ENCODE measurements at regions not wholly inside any gene's neighbourhood (a gene's known extent, or its start where the extent isn't known, plus 50 kb on each side); places are given as distances from the start of the nearest gene placed in this dataset.

DNA sequence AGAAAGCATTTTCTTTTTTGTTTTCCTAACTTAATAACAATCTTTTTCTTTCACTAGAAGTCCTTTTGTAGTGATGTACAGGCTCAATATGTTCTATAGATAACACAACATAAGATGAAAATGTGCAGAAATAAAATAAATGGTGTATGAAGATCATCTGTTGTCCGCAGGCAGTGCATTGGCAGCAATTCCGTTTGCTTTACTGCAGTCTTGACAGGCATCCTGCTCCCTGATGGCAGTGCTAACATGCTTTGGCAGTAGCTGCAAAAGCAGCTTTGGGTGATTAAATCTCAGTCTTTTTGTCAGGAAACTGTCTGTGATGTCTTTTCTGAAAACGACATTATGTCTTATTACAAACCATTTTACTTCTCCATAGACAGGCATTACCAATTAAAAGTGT lies 131.4 kb downstream of the TRAM1L1 start:
- Histone ChIP-seq H3K18ac (ENCODE audit: low read depth, low read length) (no peak overlapping the region), H3K9me1 (ENCODE audit: insufficient read depth, low read length) (no peaks in the 10 kb centered on the region)
- CTCF ChIA-PET, result no interaction called here

More for the DNA sequence above, 131.4 kb downstream of the TRAM1L1 start:
- dilution Hi-C loops (cut with HindIII; ENCODE audit: low sequenced_read_pairs, unreplicated experiment), result no loop called here
- Histone ChIP-seq H3K4me3 (ENCODE audit: insufficient read depth, low read depth, low read length) (no peak overlapping the region), H4K91ac (ENCODE audit: insufficient read depth, low read depth, low read length) (no peak overlapping the region), H3K36me3 (ENCODE audit: control insufficient read depth, insufficient read depth, low read length) (no peaks in the 10 kb centered on the region), H2BK120ac (ENCODE audit: low read depth, low read length) (no peak overlapping the region), H2BK20ac (ENCODE audit: low read depth, low read length) (no peak overlapping the region), H4K20me1 (ENCODE audit: insufficient read depth, low read length) (no peaks in the 10 kb centered on the region), H3K4ac (ENCODE audit: low read depth, low read length) (no peak overlapping the region), H3K9ac (ENCODE audit: low read depth, low read length) (no peak overlapping the region), H2BK15ac (ENCODE audit: low read depth, low read length) (no peak overlapping the region), H3K23ac (ENCODE audit: low read depth, low read length) (no peak overlapping the region), H3K14ac (replicated peaks; ENCODE audit: low read depth, low read length) (no peak overlapping the region), H3K56ac (ENCODE audit: extremely low read depth, insufficient read depth, low read length) (no peak overlapping the region), H3K9me3 (ENCODE audit: control insufficient read depth, insufficient read depth, low read length) (no peaks in the 10 kb centered on the region), H2AFZ (replicated peaks; ENCODE audit: low read length, poor library complexity) (no peak overlapping the region), H3K4me2 (ENCODE audit: low read depth, low read length) (no peak overlapping the region), H3K27me3 (ENCODE audit: control insufficient read depth, insufficient read depth, low read length) (no peaks in the 10 kb centered on the region), H4K5ac (ENCODE audit: low read depth, low read length) (no peak overlapping the region), H3K4me1 (ENCODE audit: control insufficient read depth, insufficient read depth, low read length) (no peaks in the 10 kb centered on the region), H3K79me1 (ENCODE audit: low read depth in 1 of 2, low read length in 2 of 2) (no peaks in the 10 kb centered on the region), H2AK9ac (replicated peaks; ENCODE audit: low read depth, low read length, poor library complexity) (no peak overlapping the region), H4K8ac (ENCODE audit: low read depth in 2 of 2, low read length in 2 of 2) (no peak overlapping the region), H2BK5ac (ENCODE audit: low read depth, low read length, poor library complexity, severe bottlenecking) (no peak overlapping the region), H3K27ac (ENCODE audit: insufficient read depth, low read length) (no peak overlapping the region), H2AK5ac (ENCODE audit: low read depth, low read length) (no peak overlapping the region)
- TF ChIP-seq, protein P1, sequence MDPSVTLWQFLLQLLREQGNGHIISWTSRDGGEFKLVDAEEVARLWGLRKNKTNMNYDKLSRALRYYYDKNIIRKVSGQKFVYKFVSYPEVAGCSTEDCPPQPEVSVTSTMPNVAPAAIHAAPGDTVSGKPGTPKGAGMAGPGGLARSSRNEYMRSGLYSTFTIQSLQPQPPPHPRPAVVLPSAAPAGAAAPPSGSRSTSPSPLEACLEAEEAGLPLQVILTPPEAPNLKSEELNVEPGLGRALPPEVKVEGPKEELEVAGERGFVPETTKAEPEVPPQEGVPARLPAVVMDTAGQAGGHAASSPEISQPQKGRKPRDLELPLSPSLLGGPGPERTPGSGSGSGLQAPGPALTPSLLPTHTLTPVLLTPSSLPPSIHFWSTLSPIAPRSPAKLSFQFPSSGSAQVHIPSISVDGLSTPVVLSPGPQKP (IDR thresholded peaks at IDR 0.05; ENCODE audit: borderline replicate concordance, low read depth, low read length), result no peak
- no peak for TF ChIP-seq RFX5 (IDR thresholded peaks at IDR 0.05; ENCODE audit: low read depth, low read length)
- TF ChIP-seq MAFK (IDR thresholded peaks at IDR 0.05; ENCODE audit: low read depth, low read length), result no peak
- no peak for TF ChIP-seq SMC3 (IDR thresholded peaks at IDR 0.05; ENCODE audit: low read depth, low read length)
- no peak for TF ChIP-seq POLR2A (IDR thresholded peaks at IDR 0.05; ENCODE audit: low read depth, low read length)
- no peak for TF ChIP-seq NFE2L2 (IDR thresholded peaks at IDR 0.05; ENCODE audit: low read depth, low read length)
- TF ChIP-seq RAD21 (IDR thresholded peaks at IDR 0.05; ENCODE audit: low read length), result no peak
- TF ChIP-seq MAZ (IDR thresholded peaks at IDR 0.05; ENCODE audit: borderline replicate concordance, low read depth, low read length), result no peak
- TF ChIP-seq FOS (IDR thresholded peaks at IDR 0.05; ENCODE audit: low read depth, low read length), result no peak
- TF ChIP-seq, protein P2, sequence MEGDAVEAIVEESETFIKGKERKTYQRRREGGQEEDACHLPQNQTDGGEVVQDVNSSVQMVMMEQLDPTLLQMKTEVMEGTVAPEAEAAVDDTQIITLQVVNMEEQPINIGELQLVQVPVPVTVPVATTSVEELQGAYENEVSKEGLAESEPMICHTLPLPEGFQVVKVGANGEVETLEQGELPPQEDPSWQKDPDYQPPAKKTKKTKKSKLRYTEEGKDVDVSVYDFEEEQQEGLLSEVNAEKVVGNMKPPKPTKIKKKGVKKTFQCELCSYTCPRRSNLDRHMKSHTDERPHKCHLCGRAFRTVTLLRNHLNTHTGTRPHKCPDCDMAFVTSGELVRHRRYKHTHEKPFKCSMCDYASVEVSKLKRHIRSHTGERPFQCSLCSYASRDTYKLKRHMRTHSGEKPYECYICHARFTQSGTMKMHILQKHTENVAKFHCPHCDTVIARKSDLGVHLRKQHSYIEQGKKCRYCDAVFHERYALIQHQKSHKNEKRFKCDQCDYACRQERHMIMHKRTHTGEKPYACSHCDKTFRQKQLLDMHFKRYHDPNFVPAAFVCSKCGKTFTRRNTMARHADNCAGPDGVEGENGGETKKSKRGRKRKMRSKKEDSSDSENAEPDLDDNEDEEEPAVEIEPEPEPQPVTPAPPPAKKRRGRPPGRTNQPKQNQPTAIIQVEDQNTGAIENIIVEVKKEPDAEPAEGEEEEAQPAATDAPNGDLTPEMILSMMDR (conservative IDR thresholded peaks at IDR 0.05; ENCODE audit: low read depth, low read length), result no peak
- no peak for TF ChIP-seq RCOR1 (IDR thresholded peaks at IDR 0.05; ENCODE audit: insufficient replicate concordance, low read length)
- TF ChIP-seq MXI1 (IDR thresholded peaks at IDR 0.05; ENCODE audit: borderline replicate concordance, low read depth, low read length), result no peak
- TF ChIP-seq, protein P3, sequence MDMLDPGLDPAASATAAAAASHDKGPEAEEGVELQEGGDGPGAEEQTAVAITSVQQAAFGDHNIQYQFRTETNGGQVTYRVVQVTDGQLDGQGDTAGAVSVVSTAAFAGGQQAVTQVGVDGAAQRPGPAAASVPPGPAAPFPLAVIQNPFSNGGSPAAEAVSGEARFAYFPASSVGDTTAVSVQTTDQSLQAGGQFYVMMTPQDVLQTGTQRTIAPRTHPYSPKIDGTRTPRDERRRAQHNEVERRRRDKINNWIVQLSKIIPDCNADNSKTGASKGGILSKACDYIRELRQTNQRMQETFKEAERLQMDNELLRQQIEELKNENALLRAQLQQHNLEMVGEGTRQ (IDR thresholded peaks at IDR 0.05; ENCODE audit: low read depth, low read length), result no peak
- TF ChIP-seq CHD1 (IDR thresholded peaks at IDR 0.05; ENCODE audit: low read depth, low read length), result no peak
- no CpG with 5 or more reads among the region's 3 CpGs for WGBS, 2 experiments (ENCODE audit: extremely low coverage in 2 of 2, insufficient read length in 1 of 2)
- POLR2A ChIA-PET (ENCODE audit: unreplicated experiment), result no interaction called here
- no peak for ATAC-seq (ENCODE audit: low read depth)
- no TSS peak for BruUV-seq (replicated peaks)
- in situ Hi-C loops (cut with MboI; ENCODE audit: low sequenced_read_pairs), result no loop called here
- no peak for DNase-seq
- intact Hi-C loops (cut with micrococcal nuclease), result no loop called here

Data from IMR-90 (cell line).